Cerebellar cortex (tissue), 1 donor: ENCODE measurements at regions not wholly inside any gene's neighbourhood (a gene's known extent, or its start where the extent isn't known, plus 50 kb on each side); places are given as distances from the start of the nearest gene placed in this dataset.
"Not testable (repeated sequence)": the region's sequence is repeated elsewhere in the genome, so short reads cannot be mapped to it uniquely, and the experiment has no call there.

Experiments used
- DNase-seq: peaks from one replicate; pipeline ENCODE4 v3.0.0-alpha.2; 2015; ENCODE audit warnings: low spot score

DNA sequence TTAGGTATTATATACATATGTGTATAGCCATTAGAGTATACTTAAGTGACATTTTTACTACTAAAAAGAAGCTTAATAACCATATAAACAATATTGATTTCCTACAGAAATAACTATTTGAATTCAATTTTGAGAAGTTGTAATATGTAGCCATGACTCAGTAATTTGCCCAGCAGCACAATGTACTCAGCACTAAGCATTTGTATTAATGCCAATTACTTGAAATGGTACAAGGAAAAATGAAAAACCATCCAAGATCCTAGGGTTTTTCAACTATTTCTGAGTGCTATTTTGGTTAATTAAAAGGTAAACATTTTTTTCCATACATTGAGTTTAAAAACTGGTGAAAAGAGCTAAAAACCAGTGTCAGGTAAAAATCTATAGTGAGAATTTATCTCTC is 324.0 kb downstream of the KCNJ3 start:
- DNase-seq: peak; percentile 61

DNA sequence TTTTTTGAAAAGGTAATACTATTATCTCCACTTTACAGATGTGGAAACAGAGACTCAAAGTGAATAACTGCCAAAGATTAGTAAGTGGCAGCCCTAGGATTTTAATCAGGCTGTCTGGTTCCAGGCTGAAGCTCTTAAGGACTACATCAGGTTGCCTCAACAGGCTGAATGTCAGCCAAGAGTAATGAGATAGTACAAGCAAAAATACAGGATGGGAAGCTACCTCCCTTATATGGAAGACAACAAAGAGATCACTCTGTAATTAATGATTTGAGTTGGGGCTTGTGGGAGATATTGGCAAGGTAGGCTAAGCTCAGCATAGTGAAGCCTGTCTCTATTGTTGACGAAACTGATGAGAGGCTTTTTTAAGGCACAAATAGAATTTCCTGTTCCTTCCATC is 323.1 kb downstream of the KCNJ3 start:
- peak; percentile 85 for DNase-seq

- peak; percentile 50 for DNase-seq
Observed at GRCh38 chr2:155020246-155020645, 321.8 kb downstream of the KCNJ3 start.

DNA sequence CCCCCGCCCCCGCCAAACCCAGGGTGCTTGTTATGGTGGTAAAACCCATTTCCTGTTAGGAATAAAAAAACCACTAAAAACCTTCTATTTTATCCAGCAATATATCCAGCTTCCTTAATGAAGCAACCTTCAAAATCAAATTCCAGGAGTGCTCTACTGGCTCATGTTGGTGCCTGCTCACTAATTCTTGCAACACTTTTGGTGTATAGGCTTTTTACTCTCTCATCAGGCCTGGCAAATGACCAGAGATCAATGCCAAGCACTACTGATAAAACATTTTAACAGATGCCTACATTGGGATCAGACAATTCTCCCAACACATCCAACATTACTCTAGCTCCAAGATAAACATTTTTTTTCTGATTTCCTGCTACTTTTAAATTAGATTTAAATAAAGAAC is 312.4 kb downstream of the KCNJ3 start:
- DNase-seq: no peak

- no peak for DNase-seq
Observed at GRCh38 chr2:154995361-154995760, 296.9 kb downstream of the KCNJ3 start.

DNA sequence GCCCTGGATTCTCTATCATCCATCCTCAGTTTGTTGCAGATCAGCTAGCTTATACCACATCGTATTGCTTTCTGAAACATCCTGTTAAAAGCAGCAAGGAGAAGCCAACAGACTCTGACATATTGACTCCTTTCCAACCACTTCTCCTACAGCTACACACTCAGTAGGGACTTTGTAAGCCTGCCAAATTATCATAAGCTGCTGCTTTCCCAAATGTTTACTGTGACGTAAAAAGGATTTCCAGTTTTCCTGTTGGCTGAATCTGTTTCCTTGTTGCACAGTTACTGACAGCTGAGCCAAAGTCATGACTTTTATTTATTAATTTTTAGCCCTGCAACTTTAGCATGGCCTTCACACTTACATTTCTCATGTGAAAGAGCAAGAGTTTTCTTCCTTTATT is 294.3 kb downstream of the KCNJ3 start:
- peak; percentile 98 for DNase-seq

- DNase-seq: no peak
Observed at GRCh38 chr2:154978710-154979109, 280.2 kb downstream of the KCNJ3 start.

- DNase-seq: no peak
Observed at GRCh38 chr2:154978244-154978643, 279.7 kb downstream of the KCNJ3 start.

DNA sequence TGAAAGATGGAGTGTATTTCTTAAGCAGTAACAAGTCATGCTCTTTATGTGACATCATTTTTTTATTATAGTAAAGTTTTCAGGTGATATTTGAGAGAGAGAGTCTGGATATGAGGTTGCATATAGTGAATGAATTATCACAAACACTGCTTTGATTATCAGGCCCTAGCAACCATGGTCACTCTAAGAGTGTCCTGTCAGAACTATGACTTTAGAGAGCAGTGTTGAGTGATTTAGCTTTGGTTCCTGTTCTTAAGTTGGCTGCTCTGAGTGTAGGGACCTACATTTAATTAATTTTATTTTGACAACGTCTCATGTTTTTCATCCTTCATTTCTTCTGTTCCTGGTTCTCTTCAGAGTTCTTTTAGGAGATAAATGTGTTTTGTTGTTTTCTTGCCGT is 275.5 kb downstream of the KCNJ3 start:
- DNase-seq: peak; percentile 23

DNA sequence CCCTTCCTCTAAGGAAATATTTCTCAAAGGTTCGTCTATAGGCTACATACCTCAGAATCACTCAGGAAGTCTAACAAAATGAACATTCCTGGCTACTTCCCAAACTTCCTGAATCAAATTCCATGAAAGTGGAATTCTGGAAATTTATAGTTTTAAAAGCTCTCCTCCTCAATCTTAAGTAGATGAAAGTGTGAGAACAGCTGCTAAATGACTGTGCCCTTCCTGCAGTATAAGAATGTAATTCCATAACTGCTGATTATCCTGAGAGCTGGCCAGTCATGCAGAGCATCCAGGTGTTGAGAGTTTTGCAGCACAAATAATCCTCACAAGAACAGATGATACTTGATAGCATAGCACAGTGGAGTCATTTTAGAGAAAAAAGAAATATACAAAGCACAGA is 265.0 kb downstream of the KCNJ3 start:
- no peak for DNase-seq

DNA sequence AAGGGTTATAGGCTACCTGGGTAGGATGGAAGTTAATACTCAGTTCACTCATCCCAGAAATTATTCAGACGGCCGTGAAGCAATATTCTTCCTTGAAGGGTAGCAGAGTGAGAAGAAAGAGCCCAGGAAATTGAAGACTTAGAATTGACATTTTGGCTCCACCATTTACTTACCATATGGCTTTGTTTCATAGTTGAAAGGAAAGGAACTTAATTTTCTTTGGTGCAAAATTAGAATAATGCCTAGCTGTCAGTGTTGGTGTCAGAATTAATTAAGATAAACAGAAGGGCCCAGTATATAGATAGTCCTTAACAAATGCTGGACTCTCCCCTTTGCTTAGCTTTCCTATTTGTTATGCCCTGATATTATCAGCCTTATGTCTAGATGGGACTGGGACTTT is 263.2 kb downstream of the KCNJ3 start:
- DNase-seq: peak; percentile 35

GRCh38 chr2:154960802-154961583 is 262.5 kb downstream of the KCNJ3 start:
- no peak for DNase-seq

- peak; percentile 90 for DNase-seq
Observed at GRCh38 chr2:154952346-154952980, 254.0 kb downstream of the KCNJ3 start.

DNA sequence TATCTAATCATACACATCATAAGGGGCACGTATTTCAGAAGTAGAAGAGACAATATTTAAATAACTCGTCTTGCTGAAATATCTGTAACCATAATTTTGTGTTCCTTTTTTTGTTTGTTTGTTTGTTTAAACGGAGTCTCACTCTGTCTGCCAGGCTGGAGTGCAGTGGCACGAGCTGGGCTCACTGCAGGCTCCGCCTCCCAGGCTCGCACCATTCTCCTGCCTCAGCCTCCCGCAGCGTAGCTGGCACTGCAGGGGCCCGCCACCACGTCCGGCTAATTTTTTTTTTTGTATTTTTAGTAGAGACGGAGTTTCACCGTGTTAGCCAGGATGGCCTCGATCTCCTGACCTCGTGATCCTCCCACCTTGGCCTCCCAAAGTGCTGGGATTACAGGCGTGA is 248.9 kb downstream of the KCNJ3 start:
- DNase-seq: not testable (repeated sequence)

- DNase-seq: no peak
Observed at GRCh38 chr2:154945984-154946383, 247.5 kb downstream of the KCNJ3 start.

DNA sequence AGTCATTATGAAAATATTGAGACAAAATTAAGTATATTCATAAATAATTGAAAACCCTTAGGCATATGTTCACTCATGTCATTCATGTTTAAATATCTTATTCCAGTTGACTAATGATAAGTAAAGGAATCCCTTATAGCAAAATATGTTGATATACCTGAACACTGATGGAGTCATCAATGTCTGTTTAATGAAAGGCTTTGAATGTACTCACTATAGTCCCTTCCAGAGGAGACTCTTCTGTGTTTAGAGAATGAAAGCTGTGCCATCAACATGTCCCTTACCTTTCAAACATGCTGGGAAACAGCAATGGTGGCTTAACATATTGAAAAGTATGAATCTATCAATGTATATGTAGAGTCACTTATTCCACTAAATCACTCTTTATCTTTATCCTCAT is 242.9 kb downstream of the KCNJ3 start:
- no peak for DNase-seq

DNA sequence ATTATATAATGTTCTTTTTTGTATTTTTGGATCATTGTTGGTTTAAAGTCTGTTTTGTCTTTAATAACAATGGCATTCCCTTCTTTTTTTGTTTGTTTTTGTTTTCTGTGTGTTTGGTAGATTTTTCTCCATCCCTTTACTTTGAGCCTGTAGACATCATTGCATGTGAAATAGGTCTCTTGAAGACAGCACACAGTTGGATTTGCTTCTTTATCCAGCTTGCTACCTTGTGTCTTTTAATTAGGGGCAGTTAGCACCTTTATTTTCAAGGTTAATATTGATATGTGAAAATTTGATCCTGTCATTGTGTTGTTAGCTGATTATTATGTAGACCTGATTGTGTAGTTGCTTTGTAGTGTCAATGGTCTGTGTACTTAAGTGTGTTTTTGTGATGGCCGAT is 235.7 kb downstream of the KCNJ3 start:
- DNase-seq: no peak

DNA sequence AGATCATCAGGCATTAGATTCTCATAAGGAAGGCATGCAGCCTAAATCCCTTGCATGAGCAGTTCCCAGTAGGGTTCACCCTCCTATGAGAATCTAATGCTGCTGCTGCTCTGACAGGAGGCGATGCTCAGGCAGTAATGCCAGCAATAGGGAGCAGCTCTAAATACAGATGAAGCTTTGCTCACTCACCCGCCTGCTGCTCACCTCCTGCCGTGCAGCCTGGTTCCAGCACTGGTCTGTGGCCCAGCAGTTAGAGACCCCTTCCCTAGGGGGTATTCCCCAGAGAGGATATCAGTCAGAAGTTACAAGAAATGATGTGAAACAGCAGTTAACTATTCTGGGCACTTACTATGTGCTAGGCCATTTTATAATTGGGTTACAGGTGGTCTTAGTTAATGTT is 226.0 kb downstream of the KCNJ3 start:
- DNase-seq: no peak

DNA sequence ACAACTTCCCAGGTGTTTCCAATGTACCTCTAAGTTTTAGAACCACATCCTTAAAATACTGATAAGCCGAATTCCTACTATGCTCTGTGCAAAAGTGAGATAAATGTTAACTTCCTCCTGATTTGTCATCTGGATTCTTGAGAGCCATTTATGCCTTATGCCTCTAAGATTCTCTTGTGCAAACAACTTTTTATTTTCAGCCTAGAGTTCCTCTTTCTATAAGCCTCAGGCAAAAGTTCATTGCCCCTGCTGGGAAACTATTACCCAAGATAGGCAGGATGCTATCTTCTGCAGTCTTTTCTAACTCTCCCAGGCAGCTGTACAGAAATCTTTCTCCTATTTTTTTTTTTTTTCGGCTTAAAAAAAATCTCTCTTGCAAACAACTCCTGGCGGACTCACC is 216.1 kb downstream of the KCNJ3 start:
- no peak for DNase-seq

DNA sequence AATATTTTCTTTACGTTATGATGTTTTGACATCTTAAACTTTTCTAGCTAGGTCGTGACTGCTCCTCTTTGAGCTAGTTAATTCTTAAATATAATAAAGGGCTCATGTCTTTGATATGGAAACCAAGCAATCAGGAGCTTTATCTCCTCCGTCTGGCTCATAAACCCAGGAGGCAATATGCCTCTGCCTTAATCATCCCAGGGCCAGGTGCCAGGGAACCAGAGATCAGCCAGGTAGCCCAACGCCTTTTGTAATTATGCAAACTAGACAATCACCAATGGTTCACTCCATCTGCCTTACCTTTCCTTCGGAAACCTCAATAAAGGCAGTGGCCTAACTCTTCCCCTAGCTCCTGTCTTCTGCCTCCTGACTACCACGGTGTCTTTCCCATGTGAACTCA is 213.7 kb downstream of the KCNJ3 start:
- DNase-seq: peak; percentile 50

GRCh38 chr2:154911729-154912128 is 213.2 kb downstream of the KCNJ3 start:
- DNase-seq: no peak

DNA sequence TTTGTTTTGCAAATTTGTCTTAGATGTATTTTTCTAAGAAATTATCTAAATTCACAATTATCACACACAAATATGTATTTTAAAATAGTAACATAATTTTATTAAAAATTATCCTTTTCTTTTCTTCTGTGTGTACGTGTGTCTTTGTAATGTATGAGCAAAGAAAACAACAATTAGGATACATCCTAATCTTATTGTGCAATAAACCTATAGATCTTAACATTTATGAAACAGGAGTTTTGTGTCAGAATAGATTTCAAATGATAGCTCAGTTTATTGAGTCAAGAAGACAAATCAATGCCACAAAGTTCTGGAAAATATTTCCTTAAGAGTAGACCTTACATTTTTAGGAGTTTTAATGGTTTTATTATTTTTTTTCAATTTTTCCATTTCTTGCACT is 212.2 kb downstream of the KCNJ3 start:
- no peak for DNase-seq

DNA sequence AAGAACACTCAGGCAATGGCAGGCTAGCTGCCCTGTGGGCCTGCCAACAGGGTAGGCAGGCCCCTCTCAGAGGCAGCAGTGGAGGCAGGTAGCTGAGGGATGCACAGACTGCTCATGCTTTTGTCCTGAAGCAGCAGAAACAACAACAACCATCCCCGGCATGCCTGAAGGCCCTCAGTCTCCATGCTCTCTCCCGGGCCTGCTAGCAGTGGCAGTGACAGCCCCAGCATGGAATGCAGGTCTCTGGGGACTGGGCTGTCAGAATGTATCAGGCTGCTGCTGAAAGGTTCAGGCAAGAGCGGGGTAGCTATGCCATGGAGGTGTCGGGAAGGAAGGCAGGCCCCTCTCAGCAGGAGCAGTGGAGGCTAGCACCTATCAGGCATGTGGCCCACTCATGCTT is 209.8 kb downstream of the KCNJ3 start:
- DNase-seq: no peak
